PFSK-1 (cell line): ENCODE measurements at regions not wholly inside any gene's neighbourhood (a gene's known extent, or its start where the extent isn't known, plus 50 kb on each side); places are given as distances from the start of the nearest gene placed in this dataset.

Experiments
- FOXP2 ChIP-seq: optimal IDR thresholded peaks from 2 replicates; pipeline ENCODE3; 2011; ENCODE audit warnings: borderline replicate concordance, control low read depth, inconsistent platforms; ENCODE audit not compliant: insufficient read depth; ENCODE audit errors: extremely low read length, extremely low read depth
- POLR2AphosphoS5 ChIP-seq: IDR thresholded peaks from 2 replicates; pipeline ENCODE4 v1.6.1; 2012; ENCODE audit warnings: low read depth, mild to moderate bottlenecking, control low read depth, low read length, moderate library complexity
- SIN3A ChIP-seq: IDR thresholded peaks from 2 replicates; pipeline ENCODE4 v1.6.1; 2012; ENCODE audit warnings: mild to moderate bottlenecking, low read length, moderate library complexity, borderline replicate concordance; ENCODE audit not compliant: insufficient read depth
- TAF1 ChIP-seq: IDR thresholded peaks from 2 replicates; pipeline ENCODE4 v1.6.1; 2012; ENCODE audit warnings: low read length, control low read depth, borderline replicate concordance; ENCODE audit not compliant: insufficient read depth
- TF ChIP-seq, protein P1 (sequence below), 2 experiments: IDR thresholded peaks; 2 replicates each; pipeline versions ENCODE4 v1.6.1 to v1.8.0; 2011 to 2012; ENCODE audit warnings: low read depth in 2 of 2, low read length in 2 of 2, control low read depth in 1 of 2, inconsistent platforms in 1 of 2, mild to moderate bottlenecking in 1 of 2, moderate library complexity in 1 of 2; ENCODE audit not compliant: insufficient read depth in 1 of 2

DNA sequence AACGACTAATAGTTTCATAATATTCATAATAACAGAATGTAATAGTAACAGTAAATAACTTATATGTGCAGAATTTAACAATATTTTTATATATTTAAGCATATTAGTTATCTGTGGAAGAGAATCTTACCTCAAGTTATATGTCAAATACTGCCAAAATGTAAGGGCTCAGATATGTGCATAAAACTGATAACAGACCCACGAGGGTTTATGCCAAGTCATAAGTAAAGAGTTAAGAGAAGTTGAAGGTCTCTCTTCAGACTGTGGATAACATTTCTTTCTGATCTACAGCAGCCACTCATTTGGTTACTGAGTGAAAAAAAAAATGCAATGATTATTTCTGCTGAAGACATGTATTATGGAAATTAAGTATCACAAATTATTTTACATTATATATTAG is 1167.8 kb upstream of the NCAM2 start:
- no peak for TF ChIP-seq TAF1
- no peak for TF ChIP-seq POLR2AphosphoS5
- TF ChIP-seq, protein P1, sequence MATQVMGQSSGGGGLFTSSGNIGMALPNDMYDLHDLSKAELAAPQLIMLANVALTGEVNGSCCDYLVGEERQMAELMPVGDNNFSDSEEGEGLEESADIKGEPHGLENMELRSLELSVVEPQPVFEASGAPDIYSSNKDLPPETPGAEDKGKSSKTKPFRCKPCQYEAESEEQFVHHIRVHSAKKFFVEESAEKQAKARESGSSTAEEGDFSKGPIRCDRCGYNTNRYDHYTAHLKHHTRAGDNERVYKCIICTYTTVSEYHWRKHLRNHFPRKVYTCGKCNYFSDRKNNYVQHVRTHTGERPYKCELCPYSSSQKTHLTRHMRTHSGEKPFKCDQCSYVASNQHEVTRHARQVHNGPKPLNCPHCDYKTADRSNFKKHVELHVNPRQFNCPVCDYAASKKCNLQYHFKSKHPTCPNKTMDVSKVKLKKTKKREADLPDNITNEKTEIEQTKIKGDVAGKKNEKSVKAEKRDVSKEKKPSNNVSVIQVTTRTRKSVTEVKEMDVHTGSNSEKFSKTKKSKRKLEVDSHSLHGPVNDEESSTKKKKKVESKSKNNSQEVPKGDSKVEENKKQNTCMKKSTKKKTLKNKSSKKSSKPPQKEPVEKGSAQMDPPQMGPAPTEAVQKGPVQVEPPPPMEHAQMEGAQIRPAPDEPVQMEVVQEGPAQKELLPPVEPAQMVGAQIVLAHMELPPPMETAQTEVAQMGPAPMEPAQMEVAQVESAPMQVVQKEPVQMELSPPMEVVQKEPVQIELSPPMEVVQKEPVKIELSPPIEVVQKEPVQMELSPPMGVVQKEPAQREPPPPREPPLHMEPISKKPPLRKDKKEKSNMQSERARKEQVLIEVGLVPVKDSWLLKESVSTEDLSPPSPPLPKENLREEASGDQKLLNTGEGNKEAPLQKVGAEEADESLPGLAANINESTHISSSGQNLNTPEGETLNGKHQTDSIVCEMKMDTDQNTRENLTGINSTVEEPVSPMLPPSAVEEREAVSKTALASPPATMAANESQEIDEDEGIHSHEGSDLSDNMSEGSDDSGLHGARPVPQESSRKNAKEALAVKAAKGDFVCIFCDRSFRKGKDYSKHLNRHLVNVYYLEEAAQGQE (IDR thresholded peaks at IDR 0.05; ENCODE audit: insufficient read depth in 1 of 2, low read depth in 2 of 2, low read length in 2 of 2), result no peak
- TF ChIP-seq SIN3A, result no peak
- TF ChIP-seq FOXP2, result no peak
